Hepatocyte (in vitro differentiated cells): ENCODE measurements at regions not wholly inside any gene's neighbourhood (a gene's known extent, or its start where the extent isn't known, plus 50 kb on each side); places are given as distances from the start of the nearest gene placed in this dataset.

Source experiments
- DNase-seq: peaks from one replicate; pipeline ENCODE4 v3.0.0-alpha.2; 2016; ENCODE audit warnings: low spot score
- H2AFZ ChIP-seq: fragments of 200-600 bp; sonication (generic); 2 replicates; pipeline ENCODE4 v1.6.0; 2016; ENCODE audit warnings: antibody characterized with exemption, mild to moderate bottlenecking
- H3K27ac ChIP-seq: fragments of 200-600 bp; sonication (generic); 2 replicates; pipeline ENCODE4 v1.5.1; 2016; ENCODE audit warnings: mild to moderate bottlenecking
- H3K27me3 ChIP-seq: fragments of 200-600 bp; sonication (generic); 2 replicates; pipeline ENCODE4 v1.6.1; 2016
- H3K36me3 ChIP-seq: fragments of 200-600 bp; sonication (generic); replicated peaks from 2 replicates; pipeline ENCODE4 v1.5.1; 2016; ENCODE audit warnings: low read depth; ENCODE audit not compliant: insufficient read depth
- H3K4me1 ChIP-seq: fragments of 200-600 bp; sonication (generic); 2 replicates; pipeline ENCODE4 v1.5.1; 2016; ENCODE audit warnings: mild to moderate bottlenecking, moderate library complexity; ENCODE audit not compliant: insufficient read depth
- H3K4me2 ChIP-seq: fragments of 200-600 bp; sonication (generic); 2 replicates; pipeline ENCODE4 v1.6.0; 2016
- H3K4me3 ChIP-seq: fragments of 200-600 bp; sonication (generic); 2 replicates; pipeline ENCODE4 v1.5.1; 2016; ENCODE audit warnings: mild to moderate bottlenecking
- H3K79me2 ChIP-seq: fragments of 200-600 bp; sonication (generic); 2 replicates; pipeline ENCODE4 v1.6.0; 2017; ENCODE audit warnings: mild to moderate bottlenecking
- H3K9me2 ChIP-seq: fragments of 200-600 bp; sonication (generic); replicated peaks from 2 replicates; pipeline ENCODE4 v1.6.0; 2017; ENCODE audit warnings: mild to moderate bottlenecking; ENCODE audit not compliant: insufficient read depth
- H3K9me3 ChIP-seq: fragments of 200-600 bp; sonication (generic); 2 replicates; pipeline ENCODE4 v1.5.1; 2016; ENCODE audit warnings: low read depth, mild to moderate bottlenecking
- H4K20me1 ChIP-seq: fragments of 200-600 bp; sonication (generic); 2 replicates; pipeline ENCODE4 v1.6.0; 2016; ENCODE audit warnings: mild to moderate bottlenecking; ENCODE audit not compliant: insufficient read depth, poor library complexity, severe bottlenecking
- EZH2 ChIP-seq: fragments of 200-600 bp; sonication (generic); IDR thresholded peaks from 2 replicates; pipeline ENCODE4 v1.6.1; 2016; ENCODE audit warnings: antibody characterized with exemption, mild to moderate bottlenecking, borderline replicate concordance
- EZH2phosphoT487 ChIP-seq: fragments of 200-600 bp; sonication (generic); IDR thresholded peaks from one replicate; pipeline ENCODE4 v1.6.1; 2018; ENCODE audit warnings: antibody characterized with exemption, mild to moderate bottlenecking, low read depth, moderate library complexity; ENCODE audit not compliant: unreplicated experiment, severe bottlenecking
- WGBS: methylation state at CpG from one replicate; pipeline ENCODE4 v1.1.6; 2016; ENCODE audit warnings: low lambda C conversion rate; ENCODE audit errors: missing lambda C conversion rate; 5-methylcytosine and 5-hydroxymethylcytosine counted together
- TF ChIP-seq, protein P1 (sequence below): fragments of 200-600 bp; sonication (generic); IDR thresholded peaks from 2 replicates; pipeline ENCODE4 v1.5.1; 2016; ENCODE audit warnings: antibody characterized with exemption, mild to moderate bottlenecking; ENCODE audit not compliant: poor library complexity

DNA sequence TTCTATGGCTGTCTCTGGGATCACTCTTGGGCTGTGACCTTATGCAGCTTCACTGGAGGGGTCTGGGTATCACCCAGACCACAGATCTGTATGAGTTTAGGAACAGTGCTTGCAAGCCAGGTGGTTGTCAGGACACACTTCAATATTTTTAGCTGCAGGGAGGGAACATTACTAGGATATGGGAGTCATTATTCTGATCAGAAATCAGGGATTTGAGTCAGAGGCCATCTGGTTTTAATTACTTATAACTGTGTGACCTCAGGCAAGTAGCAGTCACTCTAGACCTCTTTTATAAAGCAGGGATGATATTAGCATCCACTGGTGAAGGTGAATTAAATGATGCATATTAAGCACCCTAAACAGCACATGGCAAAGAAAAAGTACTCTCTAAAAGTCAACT is 60.1 kb upstream of the NMUR2 start:
- no peak overlapping the region for H3K4me2 ChIP-seq
- TF ChIP-seq EZH2phosphoT487 (no peak), EZH2 (no peak)
- TF ChIP-seq, protein P1, sequence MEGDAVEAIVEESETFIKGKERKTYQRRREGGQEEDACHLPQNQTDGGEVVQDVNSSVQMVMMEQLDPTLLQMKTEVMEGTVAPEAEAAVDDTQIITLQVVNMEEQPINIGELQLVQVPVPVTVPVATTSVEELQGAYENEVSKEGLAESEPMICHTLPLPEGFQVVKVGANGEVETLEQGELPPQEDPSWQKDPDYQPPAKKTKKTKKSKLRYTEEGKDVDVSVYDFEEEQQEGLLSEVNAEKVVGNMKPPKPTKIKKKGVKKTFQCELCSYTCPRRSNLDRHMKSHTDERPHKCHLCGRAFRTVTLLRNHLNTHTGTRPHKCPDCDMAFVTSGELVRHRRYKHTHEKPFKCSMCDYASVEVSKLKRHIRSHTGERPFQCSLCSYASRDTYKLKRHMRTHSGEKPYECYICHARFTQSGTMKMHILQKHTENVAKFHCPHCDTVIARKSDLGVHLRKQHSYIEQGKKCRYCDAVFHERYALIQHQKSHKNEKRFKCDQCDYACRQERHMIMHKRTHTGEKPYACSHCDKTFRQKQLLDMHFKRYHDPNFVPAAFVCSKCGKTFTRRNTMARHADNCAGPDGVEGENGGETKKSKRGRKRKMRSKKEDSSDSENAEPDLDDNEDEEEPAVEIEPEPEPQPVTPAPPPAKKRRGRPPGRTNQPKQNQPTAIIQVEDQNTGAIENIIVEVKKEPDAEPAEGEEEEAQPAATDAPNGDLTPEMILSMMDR = no peak
- H3K36me3 ChIP-seq = no peaks in the 10 kb centered on the region
- DNase-seq = no peak
- H3K9me2 ChIP-seq = no peaks in the 10 kb centered on the region
- no peak overlapping the region for H3K4me3 ChIP-seq
- H3K27ac ChIP-seq = no peak overlapping the region
- no peaks in the 10 kb centered on the region for H4K20me1 ChIP-seq
- H3K4me1 ChIP-seq = no peaks in the 10 kb centered on the region
- H3K9me3 ChIP-seq = no peaks in the 10 kb centered on the region
- H3K27me3 ChIP-seq = no peaks in the 10 kb centered on the region
- no peaks in the 10 kb centered on the region for H3K79me2 ChIP-seq
- H2AFZ ChIP-seq = no peak overlapping the region

DNA sequence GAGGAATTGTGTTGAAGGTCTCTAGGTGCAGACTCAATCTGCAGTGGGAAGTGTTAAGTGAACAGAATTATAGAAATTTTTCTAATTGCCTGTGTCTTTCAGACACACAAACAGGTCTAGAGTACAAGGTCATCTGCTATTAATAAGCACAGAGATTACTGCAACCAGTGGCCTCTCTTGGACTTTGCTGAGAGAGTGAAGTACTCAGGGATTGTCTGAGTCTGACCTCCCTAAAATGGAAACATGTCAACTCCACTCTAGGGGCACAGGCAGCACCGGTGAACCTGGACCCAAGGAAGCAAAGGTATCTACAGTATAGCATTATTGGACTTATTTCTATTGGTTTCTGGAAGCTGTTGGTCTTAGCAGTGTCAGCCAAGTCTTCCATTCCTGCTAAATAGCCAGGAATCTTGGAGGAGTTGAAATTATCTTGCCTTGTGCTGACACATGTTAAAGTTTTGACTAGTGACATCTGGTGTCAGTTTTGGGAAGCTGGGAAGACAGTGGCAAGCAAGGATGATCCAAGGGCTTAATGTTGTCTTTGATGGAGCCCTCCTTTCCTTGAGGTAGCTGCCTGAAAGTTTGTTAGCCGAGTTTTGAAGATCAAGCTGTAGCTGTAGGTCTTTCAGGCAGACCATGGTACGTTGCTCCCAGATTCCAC is 61.1 kb upstream of the NMUR2 start:
- Histone ChIP-seq H2AFZ (no peak overlapping the region), H3K27ac (no peak overlapping the region), H3K4me2 (no peak overlapping the region), H3K9me3 (no peaks in the 10 kb centered on the region), H3K9me2 (no peaks in the 10 kb centered on the region), H3K4me3 (no peak overlapping the region), H4K20me1 (no peaks in the 10 kb centered on the region), H3K4me1 (no peaks in the 10 kb centered on the region), H3K79me2 (no peaks in the 10 kb centered on the region), H3K36me3 (no peaks in the 10 kb centered on the region), H3K27me3 (no peaks in the 10 kb centered on the region)
- no peak for DNase-seq
- 70% methylated on average over 3 of the region's 3 CpGs for WGBS
- TF ChIP-seq EZH2 (no peak), EZH2phosphoT487 (no peak)
- TF ChIP-seq, protein P1 = no peak

DNA sequence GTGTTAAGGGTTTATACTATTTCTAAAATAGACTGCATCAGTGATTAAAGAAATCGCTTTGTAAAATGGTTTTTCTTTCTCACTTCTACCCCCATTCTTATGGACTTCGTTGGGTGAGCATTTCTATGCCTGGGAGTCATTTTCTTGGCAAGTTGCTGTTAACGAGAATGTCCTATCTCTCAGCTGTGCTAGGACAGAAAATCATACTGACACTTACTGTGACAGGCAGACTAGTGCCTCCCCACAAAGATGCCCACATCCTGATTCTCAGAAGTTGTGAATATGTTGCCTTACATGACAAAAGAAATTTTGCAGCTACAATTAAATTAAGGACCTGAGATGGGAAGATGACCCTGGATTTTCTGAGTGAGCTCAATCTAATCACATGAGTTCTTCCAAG is 65.1 kb upstream of the NMUR2 start:
- Histone ChIP-seq H3K27me3 (no peaks in the 10 kb centered on the region), H3K9me2 (no peaks in the 10 kb centered on the region), H3K79me2 (no peaks in the 10 kb centered on the region), H3K36me3 (no peaks in the 10 kb centered on the region), H2AFZ (no peak overlapping the region), H3K27ac (no peak overlapping the region), H4K20me1 (no peaks in the 10 kb centered on the region), H3K9me3 (no peaks in the 10 kb centered on the region), H3K4me1 (no peaks in the 10 kb centered on the region), H3K4me2 (no peak overlapping the region), H3K4me3 (no peak overlapping the region)
- DNase-seq = no peak
- TF ChIP-seq, protein P1 = no peak
- TF ChIP-seq EZH2phosphoT487 = no peak
- no peak for TF ChIP-seq EZH2
- 72% methylated on average over 3 of the region's 3 CpGs for WGBS

DNA sequence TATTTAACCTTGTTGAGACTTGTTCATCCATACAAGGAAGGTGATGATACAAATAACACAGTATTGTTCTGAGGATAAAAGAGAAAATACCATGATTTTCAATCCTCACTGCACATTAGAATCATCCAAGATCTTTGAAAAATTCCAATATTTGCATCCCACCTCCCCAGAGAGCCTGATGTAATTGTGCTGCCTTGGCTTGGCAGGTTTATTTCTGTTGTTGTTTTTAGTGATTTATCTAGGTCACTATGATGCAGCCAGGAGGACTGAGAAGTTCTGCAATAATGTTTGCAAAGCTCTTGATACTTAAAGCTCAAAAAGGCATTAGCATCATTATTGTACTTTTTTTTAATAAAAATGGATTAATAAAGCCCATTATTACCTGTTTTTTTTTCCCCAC is 67.0 kb upstream of the NMUR2 start:
- DNase-seq = no peak
- TF ChIP-seq EZH2 (no peak), EZH2phosphoT487 (no peak)
- TF ChIP-seq, protein P1 = no peak
- Histone ChIP-seq H2AFZ (no peak overlapping the region), H3K27ac (no peak overlapping the region), H4K20me1 (no peaks in the 10 kb centered on the region), H3K4me1 (no peaks in the 10 kb centered on the region), H3K79me2 (no peaks in the 10 kb centered on the region), H3K4me3 (no peak overlapping the region), H3K4me2 (no peak overlapping the region), H3K27me3 (no peaks in the 10 kb centered on the region), H3K9me2 (no peaks in the 10 kb centered on the region), H3K9me3 (no peaks in the 10 kb centered on the region), H3K36me3 (no peaks in the 10 kb centered on the region)
